Neural cell (in vitro differentiated cells): ENCODE measurements at regions not wholly inside any gene's neighbourhood (a gene's known extent, or its start where the extent isn't known, plus 50 kb on each side); places are given as distances from the start of the nearest gene placed in this dataset.

Experiments used
- POLR2AphosphoS5 ChIP-seq: IDR thresholded peaks from 2 replicates; pipeline ENCODE4 v1.6.1; 2012
- TF ChIP-seq, protein P1 (sequence below): fragments of 450-650 bp; IDR thresholded peaks from 2 replicates; pipeline ENCODE4 v1.5.1; 2014; ENCODE audit warnings: antibody characterized with exemption, mild to moderate bottlenecking, moderate library complexity; ENCODE audit not compliant: poor library complexity, severe bottlenecking
- TF ChIP-seq, protein P2 (sequence below): IDR thresholded peaks from 2 replicates; pipeline ENCODE4 v1.6.1; 2012; ENCODE audit warnings: borderline replicate concordance

DNA sequence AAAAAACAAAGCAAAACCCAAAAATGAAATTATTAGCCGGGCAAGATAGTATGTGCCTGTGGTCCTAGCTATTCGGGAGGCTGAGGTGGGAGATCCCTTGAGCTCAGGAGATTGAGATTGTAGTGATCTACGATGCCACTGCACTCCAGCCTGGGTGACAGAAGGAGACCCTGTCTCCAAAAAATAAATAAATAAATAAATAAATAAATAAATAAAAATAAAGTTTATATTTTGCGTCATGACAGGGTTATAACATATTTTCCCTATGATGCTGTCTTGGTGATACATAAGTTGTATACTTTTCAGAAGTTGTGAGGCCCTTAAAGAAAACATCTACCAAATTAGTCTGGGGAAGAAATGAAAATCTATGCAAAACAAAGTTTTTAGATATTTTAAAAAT, 94.5 kb upstream of the MKLN1 start:
- TF ChIP-seq, protein P1, sequence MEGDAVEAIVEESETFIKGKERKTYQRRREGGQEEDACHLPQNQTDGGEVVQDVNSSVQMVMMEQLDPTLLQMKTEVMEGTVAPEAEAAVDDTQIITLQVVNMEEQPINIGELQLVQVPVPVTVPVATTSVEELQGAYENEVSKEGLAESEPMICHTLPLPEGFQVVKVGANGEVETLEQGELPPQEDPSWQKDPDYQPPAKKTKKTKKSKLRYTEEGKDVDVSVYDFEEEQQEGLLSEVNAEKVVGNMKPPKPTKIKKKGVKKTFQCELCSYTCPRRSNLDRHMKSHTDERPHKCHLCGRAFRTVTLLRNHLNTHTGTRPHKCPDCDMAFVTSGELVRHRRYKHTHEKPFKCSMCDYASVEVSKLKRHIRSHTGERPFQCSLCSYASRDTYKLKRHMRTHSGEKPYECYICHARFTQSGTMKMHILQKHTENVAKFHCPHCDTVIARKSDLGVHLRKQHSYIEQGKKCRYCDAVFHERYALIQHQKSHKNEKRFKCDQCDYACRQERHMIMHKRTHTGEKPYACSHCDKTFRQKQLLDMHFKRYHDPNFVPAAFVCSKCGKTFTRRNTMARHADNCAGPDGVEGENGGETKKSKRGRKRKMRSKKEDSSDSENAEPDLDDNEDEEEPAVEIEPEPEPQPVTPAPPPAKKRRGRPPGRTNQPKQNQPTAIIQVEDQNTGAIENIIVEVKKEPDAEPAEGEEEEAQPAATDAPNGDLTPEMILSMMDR, result no peak
- no peak for TF ChIP-seq POLR2AphosphoS5
- TF ChIP-seq, protein P2, sequence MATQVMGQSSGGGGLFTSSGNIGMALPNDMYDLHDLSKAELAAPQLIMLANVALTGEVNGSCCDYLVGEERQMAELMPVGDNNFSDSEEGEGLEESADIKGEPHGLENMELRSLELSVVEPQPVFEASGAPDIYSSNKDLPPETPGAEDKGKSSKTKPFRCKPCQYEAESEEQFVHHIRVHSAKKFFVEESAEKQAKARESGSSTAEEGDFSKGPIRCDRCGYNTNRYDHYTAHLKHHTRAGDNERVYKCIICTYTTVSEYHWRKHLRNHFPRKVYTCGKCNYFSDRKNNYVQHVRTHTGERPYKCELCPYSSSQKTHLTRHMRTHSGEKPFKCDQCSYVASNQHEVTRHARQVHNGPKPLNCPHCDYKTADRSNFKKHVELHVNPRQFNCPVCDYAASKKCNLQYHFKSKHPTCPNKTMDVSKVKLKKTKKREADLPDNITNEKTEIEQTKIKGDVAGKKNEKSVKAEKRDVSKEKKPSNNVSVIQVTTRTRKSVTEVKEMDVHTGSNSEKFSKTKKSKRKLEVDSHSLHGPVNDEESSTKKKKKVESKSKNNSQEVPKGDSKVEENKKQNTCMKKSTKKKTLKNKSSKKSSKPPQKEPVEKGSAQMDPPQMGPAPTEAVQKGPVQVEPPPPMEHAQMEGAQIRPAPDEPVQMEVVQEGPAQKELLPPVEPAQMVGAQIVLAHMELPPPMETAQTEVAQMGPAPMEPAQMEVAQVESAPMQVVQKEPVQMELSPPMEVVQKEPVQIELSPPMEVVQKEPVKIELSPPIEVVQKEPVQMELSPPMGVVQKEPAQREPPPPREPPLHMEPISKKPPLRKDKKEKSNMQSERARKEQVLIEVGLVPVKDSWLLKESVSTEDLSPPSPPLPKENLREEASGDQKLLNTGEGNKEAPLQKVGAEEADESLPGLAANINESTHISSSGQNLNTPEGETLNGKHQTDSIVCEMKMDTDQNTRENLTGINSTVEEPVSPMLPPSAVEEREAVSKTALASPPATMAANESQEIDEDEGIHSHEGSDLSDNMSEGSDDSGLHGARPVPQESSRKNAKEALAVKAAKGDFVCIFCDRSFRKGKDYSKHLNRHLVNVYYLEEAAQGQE, result no peak
